ENCODE measurements at regions not wholly inside any gene's neighbourhood (a gene's known extent, or its start where the extent isn't known, plus 50 kb on each side); places are given as distances from the start of the nearest gene placed in this dataset.

DNA sequence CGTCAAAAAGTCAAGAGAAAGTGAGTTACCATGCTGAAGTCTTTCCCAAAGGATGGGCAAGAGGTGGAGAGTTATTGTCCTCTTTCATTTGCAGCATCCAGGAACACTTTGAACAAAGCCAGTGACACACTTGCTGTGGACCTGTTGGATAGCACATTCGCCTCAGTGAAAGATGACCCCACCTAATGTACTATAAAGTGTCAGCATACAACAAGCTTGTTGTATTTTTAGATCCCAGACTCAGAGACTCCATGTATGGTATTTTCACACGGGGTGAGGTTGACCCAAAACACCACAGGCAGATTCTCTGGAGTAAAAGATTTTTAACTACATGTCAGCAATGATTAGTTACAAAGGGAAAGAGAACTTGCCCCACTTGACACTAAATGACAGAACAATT, 273.8 kb downstream of the PTBP2 start:
- FAIRE-seq (no peak), DNase-seq (ENCODE audit: low spot score) (no peak)

DNA sequence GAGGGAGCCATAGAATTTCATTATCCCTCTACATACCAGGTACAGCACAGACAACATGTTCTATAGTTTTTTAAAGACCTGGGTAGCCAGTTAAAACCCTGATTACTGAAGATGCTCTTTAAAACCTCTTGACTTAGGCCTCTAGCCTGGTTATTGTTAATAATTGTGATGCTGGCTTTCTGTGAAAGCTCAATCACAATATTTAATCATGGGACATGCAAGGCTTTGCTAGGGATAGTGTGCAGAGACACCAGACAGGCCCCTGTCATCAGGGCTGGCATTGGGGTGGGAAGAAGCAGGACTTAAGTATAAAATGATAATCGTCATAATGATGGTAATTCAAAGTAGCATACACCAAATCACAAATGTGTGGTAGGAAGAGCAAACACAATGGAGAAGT, 274.4 kb downstream of the PTBP2 start:
- no peak for FAIRE-seq
- no peak for DNase-seq (ENCODE audit: low spot score)

DNA sequence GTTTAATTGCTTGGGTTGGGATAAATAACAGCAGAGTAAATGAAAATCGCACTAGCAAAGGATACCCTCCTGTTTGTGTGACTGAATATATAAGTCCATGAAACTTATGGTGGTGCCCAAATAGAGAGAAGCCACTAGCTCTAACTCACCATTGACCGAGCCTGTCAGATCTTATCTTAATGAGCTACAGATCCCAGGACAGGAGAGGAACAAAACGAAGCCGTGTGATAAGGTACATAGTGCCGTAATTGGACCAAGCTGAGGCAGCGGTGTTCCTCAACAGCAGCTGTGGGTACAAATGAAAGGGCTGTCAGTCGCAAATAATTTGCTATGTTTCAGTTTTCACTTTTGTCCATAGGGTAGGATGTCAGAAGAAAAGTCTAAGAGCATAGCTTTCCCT, 276.1 kb downstream of the PTBP2 start:
- DNase-seq (ENCODE audit: low spot score) (no peak), FAIRE-seq (no peak)

DNA sequence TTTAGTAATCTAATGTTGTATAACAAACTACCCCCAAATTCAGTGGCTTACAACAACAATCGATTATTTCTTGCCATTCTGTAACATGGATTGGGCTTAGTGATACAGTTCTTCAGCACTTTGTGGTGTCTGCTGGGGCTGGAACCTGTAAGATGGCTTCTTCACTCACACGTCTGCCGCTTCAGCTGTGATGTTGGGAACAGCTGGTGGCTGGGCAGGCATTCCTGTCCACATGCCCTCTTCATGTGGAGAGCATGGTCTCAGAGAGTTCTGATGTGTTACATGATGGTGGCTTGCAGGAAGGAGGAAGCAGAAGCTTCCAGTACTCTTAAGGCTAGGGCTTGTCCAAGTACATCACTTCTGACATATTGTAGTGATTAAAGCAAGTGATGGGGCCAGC, 276.9 kb downstream of the PTBP2 start:
- no peak for FAIRE-seq
- DNase-seq (ENCODE audit: low spot score): no peak

DNA sequence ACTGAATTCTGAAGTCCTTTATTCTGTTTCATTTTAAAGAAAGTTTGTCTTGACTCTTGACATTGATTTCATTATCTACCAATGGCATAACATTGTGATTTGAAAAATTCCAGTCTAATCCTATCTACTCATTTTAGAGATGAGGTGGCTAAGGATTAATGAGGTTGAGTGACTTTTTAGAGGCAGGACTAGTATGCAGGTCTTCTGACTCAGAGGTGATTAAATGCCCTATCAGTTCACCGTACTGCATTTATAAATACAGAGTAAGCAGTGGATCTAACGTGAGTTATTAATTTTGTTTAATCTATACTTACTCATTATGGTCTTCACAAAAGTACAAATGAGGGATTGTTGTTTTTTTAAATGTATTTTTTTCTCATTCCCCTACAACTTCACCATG, 277.6 kb downstream of the PTBP2 start:
- no peak for FAIRE-seq

DNA sequence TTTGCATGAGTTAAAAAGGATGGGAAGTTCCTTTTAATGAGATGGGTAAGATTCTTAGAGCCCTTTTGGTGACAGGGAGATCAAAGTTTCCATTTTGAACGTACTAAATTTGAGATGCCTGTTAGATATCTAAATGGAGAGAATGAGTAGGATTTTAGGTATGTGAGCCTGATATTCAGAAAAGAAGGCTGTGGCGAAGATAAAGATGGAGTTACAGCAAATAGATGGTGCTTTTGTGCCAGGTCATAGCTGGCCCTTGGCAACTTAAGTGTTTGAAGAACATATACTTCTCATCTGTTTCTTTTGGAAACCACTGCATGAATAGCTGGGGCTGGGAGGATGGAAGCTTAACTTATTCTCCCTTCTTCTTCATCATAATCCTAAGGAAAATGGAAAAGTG, 282.5 kb downstream of the PTBP2 start:
- DNase-seq (ENCODE audit: low spot score) (no peak), FAIRE-seq (no peak)

More for the DNA sequence above, 277.6 kb downstream of the PTBP2 start:
- DNase-seq (ENCODE audit: low spot score): no peak

DNA sequence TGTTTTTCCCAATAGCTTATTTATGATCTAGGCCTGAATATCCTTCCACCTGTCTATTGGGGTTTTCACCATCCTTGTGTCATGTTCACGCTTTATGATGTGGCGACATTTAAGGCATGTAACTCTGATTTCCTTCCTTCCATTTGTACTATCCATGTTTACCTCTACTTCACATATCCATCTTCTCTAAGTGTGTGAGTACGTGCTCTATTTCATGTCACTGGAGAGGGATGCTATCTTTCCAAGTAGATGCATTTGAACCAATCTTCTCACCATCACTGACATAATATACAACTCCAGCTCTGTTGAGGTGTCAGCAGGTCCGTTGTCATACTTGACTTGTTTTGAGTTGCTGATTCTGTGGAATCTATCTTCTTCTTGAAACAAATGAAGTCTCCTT, 283.2 kb downstream of the PTBP2 start:
- peak; percentile 17 for FAIRE-seq
- DNase-seq (ENCODE audit: low spot score): no peak

DNA sequence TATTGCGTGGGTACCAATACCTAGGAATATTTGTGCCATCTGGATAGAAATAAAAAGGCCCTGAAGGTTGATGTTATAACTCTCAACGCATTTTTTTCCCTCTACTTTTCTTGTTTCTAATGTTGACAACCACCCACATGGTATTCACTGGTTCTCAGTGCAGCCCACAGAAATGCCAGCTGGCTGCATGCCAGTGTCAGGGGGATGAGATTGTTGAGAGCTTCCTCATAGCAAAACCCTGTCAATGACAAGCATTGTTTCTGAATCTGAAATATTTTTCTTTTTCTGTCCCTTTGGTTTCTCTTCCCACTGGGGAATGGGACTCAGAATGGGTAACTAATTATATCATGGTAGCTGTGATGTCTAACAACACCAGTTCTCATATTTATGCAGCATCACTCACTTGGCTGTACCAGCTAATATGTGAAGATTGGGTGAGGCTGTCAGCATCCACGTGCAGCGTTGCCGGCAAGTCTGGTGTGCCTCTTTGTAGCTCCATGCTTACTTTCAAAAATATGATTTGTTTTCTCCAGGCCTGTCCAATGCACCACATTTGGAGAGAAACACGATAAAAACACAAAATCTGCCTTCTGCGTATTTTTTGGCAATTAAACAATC, 284.6 kb downstream of the PTBP2 start:
- peak; percentile 71 for DNase-seq (ENCODE audit: low spot score)
- no peak for FAIRE-seq

DNA sequence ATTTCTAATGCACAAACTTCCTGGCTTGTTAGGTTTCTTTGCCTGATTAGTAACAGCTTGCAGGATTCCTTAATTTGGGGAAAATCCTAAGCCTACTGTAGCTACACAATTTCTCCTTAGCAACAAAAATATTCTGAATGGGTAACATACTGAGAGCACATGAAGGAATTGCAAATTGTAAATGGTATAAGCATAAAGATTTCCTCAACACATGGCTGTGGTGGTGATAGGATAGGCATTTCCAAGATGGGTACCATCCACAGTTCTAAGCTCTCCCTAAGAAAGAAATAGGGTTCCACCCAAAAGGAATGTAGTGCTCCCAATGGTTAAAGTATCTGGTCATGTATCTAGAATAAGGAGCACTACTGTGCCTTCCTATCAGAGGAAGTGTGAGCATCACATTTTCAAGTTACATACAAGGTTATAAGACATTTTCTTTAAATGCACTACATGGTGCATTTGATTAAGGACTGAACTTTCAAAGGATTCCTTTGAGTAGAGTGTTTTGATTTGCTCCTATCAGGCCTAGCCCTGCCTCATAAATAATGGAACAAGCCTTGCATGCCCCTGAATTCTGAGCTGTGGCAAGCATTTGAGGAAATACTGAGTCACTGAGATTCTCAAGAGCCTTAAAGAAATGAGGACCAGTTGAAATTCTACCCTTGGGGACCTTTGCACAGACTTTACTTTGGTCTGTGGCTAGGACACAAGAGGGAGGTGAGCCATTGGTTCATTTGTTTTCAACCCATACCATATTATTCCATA, 286.4 kb downstream of the PTBP2 start:
- DNase-seq (ENCODE audit: low spot score) (no peak), FAIRE-seq (no peak)

DNA sequence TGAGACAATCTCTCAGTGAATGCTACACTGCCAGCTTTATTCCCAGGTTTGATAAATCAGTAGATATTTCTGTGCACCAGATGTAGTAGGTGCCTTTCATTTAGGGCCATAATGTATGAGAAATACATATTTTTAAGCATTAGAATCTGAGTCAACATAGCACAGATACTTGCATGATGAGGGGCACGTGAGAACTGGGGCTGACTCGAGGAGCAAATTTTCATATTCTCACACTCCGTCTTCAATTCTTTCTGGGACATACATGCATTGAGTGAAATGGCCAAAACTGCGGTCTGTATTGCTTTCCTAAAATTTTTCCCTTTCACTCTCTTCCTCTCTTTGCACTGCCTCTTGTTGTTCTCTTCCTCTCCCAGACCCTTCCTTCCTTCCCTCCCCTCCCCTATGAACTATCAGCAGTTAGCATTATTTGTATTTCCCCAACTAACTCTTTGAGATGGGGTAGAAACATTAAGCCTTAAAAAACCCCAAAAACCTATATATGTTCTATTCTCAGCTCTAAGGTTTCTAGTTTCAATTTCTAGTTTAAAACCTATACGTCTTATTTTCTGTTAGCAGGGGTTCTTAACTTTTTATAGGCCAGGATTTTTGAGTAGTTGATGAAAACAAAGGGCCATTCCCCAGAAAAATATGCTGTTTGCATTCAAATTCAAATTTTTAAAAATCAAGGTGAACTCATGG, 289.1 kb downstream of the PTBP2 start:
- DNase-seq (ENCODE audit: low spot score): no peak
- FAIRE-seq: no peak

DNA sequence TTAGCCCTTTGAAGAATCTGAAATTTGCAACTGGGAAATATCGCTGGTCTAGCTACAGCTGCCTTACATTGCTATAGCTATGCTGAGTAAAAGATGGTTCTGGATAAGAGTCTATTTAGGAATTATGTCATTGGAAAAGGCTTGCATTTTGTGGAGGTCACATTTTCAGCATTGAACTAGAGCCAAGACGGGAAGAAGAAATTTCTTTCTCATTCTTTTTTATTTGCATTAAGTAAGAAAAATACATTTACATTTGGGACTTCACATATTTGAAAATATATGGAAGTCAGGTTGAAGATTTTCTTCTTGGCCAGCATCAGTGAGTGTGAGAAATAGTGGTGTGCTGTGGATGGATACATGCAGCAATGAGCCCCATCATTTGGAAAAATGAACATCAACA, 291.6 kb downstream of the PTBP2 start:
- DNase-seq (ENCODE audit: low spot score): no peak
- FAIRE-seq: no peak

DNA sequence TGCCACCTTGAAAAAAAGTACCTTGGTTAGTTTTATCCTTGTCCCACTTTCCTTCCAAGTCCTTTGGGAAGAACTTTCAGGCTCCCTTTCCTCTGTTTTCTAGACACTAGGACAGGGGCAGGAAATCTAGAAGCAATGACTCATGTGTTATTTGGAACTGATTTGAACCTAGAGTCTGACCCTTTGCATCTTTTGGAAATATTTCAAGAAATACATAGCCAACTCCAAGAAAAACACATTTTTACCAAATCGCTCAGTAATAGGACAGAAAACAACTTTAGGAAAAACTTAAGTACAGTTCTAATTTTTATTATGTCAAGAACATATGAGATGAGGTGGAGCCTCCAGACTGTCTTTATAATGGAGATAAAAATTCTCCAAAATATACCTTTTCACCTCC, 292.4 kb downstream of the PTBP2 start:
- DNase-seq (ENCODE audit: low spot score) (no peak), FAIRE-seq (no peak)

DNA sequence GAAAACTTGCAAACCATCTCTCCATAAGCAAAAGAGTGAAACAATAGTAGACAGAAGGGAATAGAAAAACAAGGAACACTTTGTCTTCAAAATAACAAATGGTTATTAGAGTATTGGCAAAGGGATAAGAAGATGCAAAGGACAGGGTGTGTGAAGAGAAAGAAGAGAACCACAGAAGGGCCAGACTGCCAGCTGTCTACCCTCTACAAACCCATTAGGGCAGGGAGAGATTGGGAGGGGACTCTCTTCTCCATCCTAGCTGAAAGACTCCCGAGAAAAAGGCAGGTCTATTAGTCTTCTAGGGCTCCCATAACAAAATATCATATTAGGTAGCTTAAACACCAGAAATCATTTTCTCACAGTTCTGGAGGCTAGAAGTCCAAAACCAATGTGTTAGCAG, 292.8 kb downstream of the PTBP2 start:
- no peak for FAIRE-seq

DNA sequence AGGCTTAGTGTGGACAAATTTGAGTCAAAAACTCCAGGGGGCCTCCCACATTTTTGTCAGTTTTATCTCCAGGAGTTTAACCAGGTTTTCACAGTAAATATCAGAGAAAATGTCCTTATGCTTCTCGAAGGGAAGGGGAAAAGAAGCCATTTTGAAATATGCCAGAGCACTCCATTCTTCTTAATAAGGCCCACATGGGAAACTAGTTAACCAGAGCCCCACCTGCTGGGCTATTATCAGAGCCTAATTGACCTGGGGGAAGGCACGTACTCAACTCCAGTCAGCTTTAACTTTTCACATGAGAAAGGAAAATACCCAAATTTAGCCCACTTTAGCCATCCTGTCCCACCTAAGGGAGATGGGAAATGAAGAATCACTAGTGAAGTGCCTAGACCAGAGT, 296.3 kb downstream of the PTBP2 start:
- FAIRE-seq (no peak), DNase-seq (ENCODE audit: low spot score) (no peak)

More for the DNA sequence above, 292.8 kb downstream of the PTBP2 start:
- no peak for DNase-seq (ENCODE audit: low spot score)
